Endothelial cell of umbilical vein (primary cell): ENCODE measurements at regions not wholly inside any gene's neighbourhood (a gene's known extent, or its start where the extent isn't known, plus 50 kb on each side); places are given as distances from the start of the nearest gene placed in this dataset.

ENCODE experiments used
- BruUV-seq: library from RNA; stranded (reverse); fragments of 400-500 nt; replicated peaks from 2 replicates; lab custom pipeline; 2021; lab: Mats Ljungman, UMichigan
- CTCF ChIA-PET: fragments of 300-600, 350-600 bp; sonication (Branson Sonifier 250); formaldehyde crosslinking; loops from one replicate; lab custom pipeline; 2021; ENCODE audit warnings: antibody characterized with exemption, inconsistent platforms; lab: Charles Lee
- POLR2A ChIA-PET: fragments of 300-600, 350-600 bp; sonication (Branson Sonifier 250); formaldehyde crosslinking; loops from one replicate; lab custom pipeline; 2021; ENCODE audit warnings: antibody characterized with exemption, inconsistent platforms; lab: Charles Lee
- DNase-seq: peaks from one replicate; pipeline ENCODE4 v3.0.0-alpha.2; 2011; ENCODE audit warnings: low read depth, low spot score
- FAIRE-seq: peaks from 2 replicates; lab custom pipeline; 2011; peaks lifted over from hg19 to GRCh38; lab: Jason Lieb, UNC
- H2AFZ ChIP-seq: 2 replicates; pipeline ENCODE4 v1.6.0; 2012; ENCODE audit warnings: low read depth, low read length, control low read depth, inconsistent platforms
- H3K27ac ChIP-seq: 2 replicates; pipeline ENCODE4 v1.5.1; 2011; ENCODE audit warnings: low read depth, mild to moderate bottlenecking, control low read depth, low read length, moderate library complexity; ENCODE audit not compliant: insufficient read depth
- H3K27me3 ChIP-seq, 2 experiments: 2 replicates each; pipeline versions ENCODE4 v1.6.0 to v1.6.1; 2011; ENCODE audit warnings: low read length in 2 of 2, mixed read lengths in 1 of 2; ENCODE audit not compliant: control insufficient read depth in 2 of 2, insufficient read depth in 2 of 2
- H3K36me3 ChIP-seq, 2 experiments: 2 replicates in 1 of 2; 3 replicates in 1 of 2; pipeline ENCODE4 v1.5.1; 2011; ENCODE audit warnings: low read length in 2 of 2, mild to moderate bottlenecking in 1 of 2, moderate library complexity in 1 of 2; ENCODE audit not compliant: control insufficient read depth in 2 of 2, insufficient read depth in 2 of 2; ENCODE audit errors: extremely low read depth in 1 of 2
- H3K4me1 ChIP-seq: 3 replicates; pipeline ENCODE4 v1.5.1; 2011; ENCODE audit warnings: mild to moderate bottlenecking, low read length; ENCODE audit not compliant: control insufficient read depth, insufficient read depth; ENCODE audit errors: extremely low read depth
- H3K4me2 ChIP-seq: 2 replicates; pipeline ENCODE4 v1.6.1; 2011; ENCODE audit warnings: low read length, control low read depth, mixed read lengths; ENCODE audit not compliant: insufficient read depth
- H3K4me3 ChIP-seq, 3 experiments: fragments of 200-600 bp in 1 of 3; sonication (generic), shearing (Covaris generic) in 1 of 3; replicated peaks in 1 of 3; 2 replicates each; pipeline ENCODE4 v1.5.1; 2011 to 2016; ENCODE audit warnings: control low read depth in 3 of 3, low read length in 3 of 3, mild to moderate bottlenecking in 2 of 3, inconsistent platforms in 1 of 3, low read depth in 1 of 3, moderate library complexity in 1 of 3; ENCODE audit not compliant: insufficient read depth in 1 of 3
- H3K79me2 ChIP-seq: 2 replicates; pipeline ENCODE4 v1.6.0; 2012; ENCODE audit warnings: low read length, inconsistent platforms; ENCODE audit not compliant: control insufficient read depth, insufficient read depth
- H3K9ac ChIP-seq: replicated peaks from 2 replicates; pipeline ENCODE3; 2011; ENCODE audit warnings: low read length, control low read depth; ENCODE audit not compliant: insufficient read depth; ENCODE audit errors: extremely low read depth
- H3K9me1 ChIP-seq: replicated peaks from 3 replicates; pipeline ENCODE4 v1.6.0; 2011; ENCODE audit warnings: mild to moderate bottlenecking, low read length; ENCODE audit not compliant: control insufficient read depth, insufficient read depth; ENCODE audit errors: extremely low read depth
- H3K9me3 ChIP-seq: replicated peaks from 2 replicates; pipeline ENCODE4 v1.5.1; 2012; ENCODE audit warnings: low read length, inconsistent platforms; ENCODE audit not compliant: control insufficient read depth, insufficient read depth
- H4K20me1 ChIP-seq: replicated peaks from 2 replicates; pipeline ENCODE3; 2011; ENCODE audit warnings: mild to moderate bottlenecking, low read length; ENCODE audit not compliant: control insufficient read depth, insufficient read depth; ENCODE audit errors: extremely low read depth
- EZH2 ChIP-seq: IDR thresholded peaks from 2 replicates; pipeline ENCODE4 v1.6.1; 2012; ENCODE audit warnings: borderline replicate concordance, low read depth, mild to moderate bottlenecking, moderate library complexity, low read length, inconsistent platforms; ENCODE audit not compliant: severe bottlenecking
- FOS ChIP-seq: IDR thresholded peaks from 2 replicates; pipeline ENCODE4 v1.6.1; 2011; ENCODE audit warnings: mild to moderate bottlenecking, low read length, moderate library complexity, borderline replicate concordance; ENCODE audit not compliant: insufficient read depth
- GATA2 ChIP-seq: IDR thresholded peaks from 2 replicates; pipeline ENCODE4 v1.7.0; 2011; ENCODE audit warnings: low read depth, mild to moderate bottlenecking, moderate library complexity, mixed read lengths, low read length; ENCODE audit not compliant: insufficient read length, insufficient read depth
- JUN ChIP-seq: IDR thresholded peaks from 2 replicates; pipeline ENCODE4 v1.6.1; 2011; ENCODE audit warnings: borderline replicate concordance, low read depth; ENCODE audit not compliant: insufficient read length, insufficient read depth
- MYC ChIP-seq: IDR thresholded peaks from one replicate; pipeline ENCODE4 v1.6.1; 2011; ENCODE audit warnings: mild to moderate bottlenecking, low read depth, low read length
- POLR2A ChIP-seq: IDR thresholded peaks from 2 replicates; pipeline ENCODE4 v1.6.1; 2012; ENCODE audit warnings: low read depth, mild to moderate bottlenecking, control low read depth, low read length
- POLR2AphosphoS5 ChIP-seq: IDR thresholded peaks from 2 replicates; pipeline ENCODE4 v1.6.1; 2012; ENCODE audit warnings: low read depth, mild to moderate bottlenecking, control low read depth, low read length, moderate library complexity; ENCODE audit not compliant: insufficient read depth
- dilution Hi-C: fragments of 300-500 bp; cut with MboI; formaldehyde crosslinking; loops from one replicate; pipeline ENCODE4 v1.15.0; 2019; ENCODE audit warnings: low sequenced_read_pairs; ENCODE audit not compliant: extremely low pct_ligation_motif_present
- intact Hi-C: fragments of 100-400 bp; cut with micrococcal nuclease; formaldehyde crosslinking; loops from one replicate; pipeline ENCODE4 v1.10.0; 2022
- TF ChIP-seq, protein P1 (sequence below): IDR thresholded peaks from 2 replicates; pipeline ENCODE4 v1.6.1; 2011; ENCODE audit not compliant: insufficient read depth, insufficient read length
- TF ChIP-seq, protein P2 (sequence below), 2 donors: IDR thresholded peaks; 1 replicate in 1 of 2; 2 replicates in 1 of 2; pipeline ENCODE4 v1.5.1; 2011; ENCODE audit warnings: low read length in 2 of 2, mild to moderate bottlenecking in 2 of 2, moderate library complexity in 2 of 2, control low read depth in 1 of 2, inconsistent platforms in 1 of 2, low read depth in 1 of 2; ENCODE audit not compliant: insufficient read depth in 1 of 2; ENCODE audit errors: extremely low read depth in 1 of 2

DNA sequence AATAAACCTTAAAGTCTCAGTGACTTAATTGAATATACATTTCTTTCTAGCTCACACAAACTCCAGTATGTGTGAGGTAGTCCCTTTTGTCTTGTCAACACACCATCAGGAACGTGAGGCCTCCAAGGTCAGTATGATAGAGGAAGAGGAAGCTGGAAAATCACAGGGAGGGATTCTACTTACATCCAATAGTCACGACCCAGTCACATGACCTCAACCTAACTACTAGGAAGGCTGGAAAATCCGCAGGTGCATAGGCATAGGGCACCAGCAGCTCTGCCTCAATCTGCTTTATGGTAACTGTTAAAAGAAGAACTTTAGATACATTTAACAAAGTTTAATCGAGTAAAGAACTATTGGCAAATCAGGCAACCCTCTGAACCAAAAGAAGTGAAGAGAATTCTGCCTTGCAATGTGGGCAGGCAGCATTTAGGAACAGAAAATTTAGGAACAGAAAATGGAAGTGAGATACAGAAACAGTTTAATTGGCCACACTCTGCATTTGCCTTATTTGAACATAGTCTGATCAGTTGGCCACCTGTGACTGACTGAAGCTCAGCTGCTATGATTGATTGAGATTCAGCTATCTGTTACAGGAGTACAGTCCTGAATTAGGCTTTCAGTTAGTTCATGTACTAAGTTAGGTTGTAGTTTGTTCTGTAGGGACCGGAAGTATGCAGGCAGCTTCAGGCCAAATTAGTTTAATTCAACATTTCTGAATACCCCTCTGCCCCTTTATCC, 165.0 kb upstream of the PARD3B start:
- DNase-seq = no peak
- H4K20me1 ChIP-seq = no peaks in the 10 kb centered on the region
- H3K4me3 ChIP-seq = no peak overlapping the region
- no peaks in the 10 kb centered on the region for H3K27me3 ChIP-seq
- no peaks in the 10 kb centered on the region for H3K4me1 ChIP-seq
- TF ChIP-seq, protein P1, sequence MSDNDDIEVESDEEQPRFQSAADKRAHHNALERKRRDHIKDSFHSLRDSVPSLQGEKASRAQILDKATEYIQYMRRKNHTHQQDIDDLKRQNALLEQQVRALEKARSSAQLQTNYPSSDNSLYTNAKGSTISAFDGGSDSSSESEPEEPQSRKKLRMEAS = no peak
- TF ChIP-seq POLR2A (no peak), FOS (no peak)
- H3K27ac ChIP-seq = no peak overlapping the region
- no TSS peak for BruUV-seq
- no peak for FAIRE-seq
- H2AFZ ChIP-seq = no peak overlapping the region
- no peaks in the 10 kb centered on the region for H3K9me3 ChIP-seq
- ChIA-PET CTCF (interaction anchor here (1.1 kb wide), 1 partner anchor 26 kb away, joined by 3 read pairs; no protein-coding TSS in a partner anchor), POLR2A (no interaction called here)
- no peaks in the 10 kb centered on the region for H3K79me2 ChIP-seq
- dilution Hi-C loops = no loop called here
- no peak overlapping the region for H3K4me2 ChIP-seq
- H3K9me1 ChIP-seq = no peaks in the 10 kb centered on the region
- no peak overlapping the region for H3K9ac ChIP-seq
- intact Hi-C loops = no loop called here
- H3K36me3 ChIP-seq = no peaks in the 10 kb centered on the region

DNA sequence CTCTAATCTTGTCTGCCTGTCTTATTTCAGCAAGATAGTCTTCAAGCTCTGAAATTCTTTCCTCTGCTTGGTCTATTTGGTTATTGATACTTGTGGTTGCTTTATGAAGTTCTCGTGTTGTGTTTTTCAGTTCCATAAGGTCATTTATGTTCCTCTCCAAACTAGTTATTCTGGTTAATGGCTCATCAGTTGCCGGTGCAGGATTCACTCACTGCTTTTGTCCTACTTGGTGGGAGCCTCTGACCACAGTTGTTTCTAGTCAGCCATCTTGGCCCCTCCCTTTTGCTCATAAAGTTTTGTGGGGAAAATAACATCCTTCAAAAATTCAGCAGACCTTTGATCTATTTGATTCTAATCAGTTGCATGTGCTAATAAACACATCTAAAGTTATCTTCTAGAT, 158.6 kb upstream of the PARD3B start:
- Histone ChIP-seq H3K4me3 (no peak overlapping the region), H2AFZ (no peak overlapping the region), H3K9me1 (no peaks in the 10 kb centered on the region), H3K9me3 (no peaks in the 10 kb centered on the region), H3K4me1 (no peaks in the 10 kb centered on the region), H4K20me1 (no peaks in the 10 kb centered on the region), H3K27ac (no peak overlapping the region), H3K36me3 (no peaks in the 10 kb centered on the region), H3K79me2 (no peaks in the 10 kb centered on the region), H3K4me2 (no peak overlapping the region), H3K9ac (no peak overlapping the region), H3K27me3 (no peaks in the 10 kb centered on the region)
- POLR2A ChIA-PET = no interaction called here
- CTCF ChIA-PET = no interaction called here
- BruUV-seq = no TSS peak
- FAIRE-seq (no peak), DNase-seq (no peak)
- TF ChIP-seq POLR2A (no peak), MYC (no peak), POLR2AphosphoS5 (no peak), FOS (no peak), EZH2 (no peak), GATA2 (no peak), JUN (no peak)
- TF ChIP-seq, protein P1 = no peak
- TF ChIP-seq, protein P2, sequence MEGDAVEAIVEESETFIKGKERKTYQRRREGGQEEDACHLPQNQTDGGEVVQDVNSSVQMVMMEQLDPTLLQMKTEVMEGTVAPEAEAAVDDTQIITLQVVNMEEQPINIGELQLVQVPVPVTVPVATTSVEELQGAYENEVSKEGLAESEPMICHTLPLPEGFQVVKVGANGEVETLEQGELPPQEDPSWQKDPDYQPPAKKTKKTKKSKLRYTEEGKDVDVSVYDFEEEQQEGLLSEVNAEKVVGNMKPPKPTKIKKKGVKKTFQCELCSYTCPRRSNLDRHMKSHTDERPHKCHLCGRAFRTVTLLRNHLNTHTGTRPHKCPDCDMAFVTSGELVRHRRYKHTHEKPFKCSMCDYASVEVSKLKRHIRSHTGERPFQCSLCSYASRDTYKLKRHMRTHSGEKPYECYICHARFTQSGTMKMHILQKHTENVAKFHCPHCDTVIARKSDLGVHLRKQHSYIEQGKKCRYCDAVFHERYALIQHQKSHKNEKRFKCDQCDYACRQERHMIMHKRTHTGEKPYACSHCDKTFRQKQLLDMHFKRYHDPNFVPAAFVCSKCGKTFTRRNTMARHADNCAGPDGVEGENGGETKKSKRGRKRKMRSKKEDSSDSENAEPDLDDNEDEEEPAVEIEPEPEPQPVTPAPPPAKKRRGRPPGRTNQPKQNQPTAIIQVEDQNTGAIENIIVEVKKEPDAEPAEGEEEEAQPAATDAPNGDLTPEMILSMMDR (IDR thresholded peaks at IDR 0.05; ENCODE audit: extremely low read depth in 1 of 2, insufficient read depth in 1 of 2, low read depth in 1 of 2, low read length in 2 of 2) = no peak
- intact Hi-C loops = no loop called here
- dilution Hi-C loops = no loop called here
